Colonic mucosa (tissue), 4 donors: ENCODE measurements at regions not wholly inside any gene's neighbourhood (a gene's known extent, or its start where the extent isn't known, plus 50 kb on each side); places are given as distances from the start of the nearest gene placed in this dataset.

Experiments
- DNase-seq: peaks from one replicate; pipeline ENCODE4 v3.0.0-alpha.2; 2020
- H3K27ac ChIP-seq: fragments of 200-600 bp; one replicate; pipeline ENCODE4 v1.8.0; 2021
- H3K27me3 ChIP-seq: fragments of 200-600 bp; one replicate; pipeline ENCODE4 v1.8.0; 2021
- H3K36me3 ChIP-seq: fragments of 200-600 bp; one replicate; pipeline ENCODE4 v1.8.0; 2021
- H3K4me1 ChIP-seq: fragments of 200-600 bp; one replicate; pipeline ENCODE4 v1.8.0; 2021; ENCODE audit warnings: mild to moderate bottlenecking
- H3K4me3 ChIP-seq: fragments of 200-600 bp; one replicate; pipeline ENCODE4 v1.8.0; 2021
- H3K9ac ChIP-seq, 2 donors: one replicate each; pipeline ENCODE4 v1.7.0; 2013; ENCODE audit warnings: control low read depth in 2 of 2, low read depth in 2 of 2, low read length in 2 of 2
- H3K9me3 ChIP-seq: fragments of 200-600 bp; one replicate; pipeline ENCODE4 v1.8.0; 2021
- intact Hi-C: fragments of 100-400 bp; cut with DNase I; formaldehyde crosslinking; loops from one replicate; pipeline ENCODE4 v1.14.1; 2022
- TF ChIP-seq, protein P1 (sequence below): fragments of 200-600 bp; IDR thresholded peaks from one replicate; pipeline ENCODE4 v1.8.0; 2022; ENCODE audit warnings: antibody characterized with exemption, mild to moderate bottlenecking
- donor health status: healthy.
- donor health status: DM: no; HTN: no; CAD: no.
- donor health status: DM: no; HTN: no; CAD: no.

DNA sequence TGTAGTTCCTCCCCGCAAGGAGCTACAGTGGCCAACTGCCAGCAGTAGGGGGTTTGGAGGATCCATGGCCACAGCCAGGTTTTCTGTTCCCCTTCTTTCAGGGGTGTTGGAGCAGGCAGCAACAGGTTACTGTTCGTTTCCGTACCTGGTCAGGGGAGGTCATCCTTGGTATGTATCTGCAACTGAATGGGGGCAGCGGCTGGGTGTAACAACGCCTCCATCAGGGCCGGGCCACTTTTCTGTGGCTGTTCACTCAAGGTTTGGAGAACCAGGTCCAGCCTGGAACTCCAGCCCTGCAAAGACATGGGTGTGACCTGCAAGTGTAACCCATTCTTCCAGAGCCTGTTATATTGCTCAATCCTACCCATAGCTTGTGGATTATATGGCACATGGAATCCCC lies 732.3 kb upstream of the MIR17HG start:
- TF ChIP-seq, protein P1, sequence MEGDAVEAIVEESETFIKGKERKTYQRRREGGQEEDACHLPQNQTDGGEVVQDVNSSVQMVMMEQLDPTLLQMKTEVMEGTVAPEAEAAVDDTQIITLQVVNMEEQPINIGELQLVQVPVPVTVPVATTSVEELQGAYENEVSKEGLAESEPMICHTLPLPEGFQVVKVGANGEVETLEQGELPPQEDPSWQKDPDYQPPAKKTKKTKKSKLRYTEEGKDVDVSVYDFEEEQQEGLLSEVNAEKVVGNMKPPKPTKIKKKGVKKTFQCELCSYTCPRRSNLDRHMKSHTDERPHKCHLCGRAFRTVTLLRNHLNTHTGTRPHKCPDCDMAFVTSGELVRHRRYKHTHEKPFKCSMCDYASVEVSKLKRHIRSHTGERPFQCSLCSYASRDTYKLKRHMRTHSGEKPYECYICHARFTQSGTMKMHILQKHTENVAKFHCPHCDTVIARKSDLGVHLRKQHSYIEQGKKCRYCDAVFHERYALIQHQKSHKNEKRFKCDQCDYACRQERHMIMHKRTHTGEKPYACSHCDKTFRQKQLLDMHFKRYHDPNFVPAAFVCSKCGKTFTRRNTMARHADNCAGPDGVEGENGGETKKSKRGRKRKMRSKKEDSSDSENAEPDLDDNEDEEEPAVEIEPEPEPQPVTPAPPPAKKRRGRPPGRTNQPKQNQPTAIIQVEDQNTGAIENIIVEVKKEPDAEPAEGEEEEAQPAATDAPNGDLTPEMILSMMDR: no peak
- no peaks in the 10 kb centered on the region for H3K27me3 ChIP-seq
- no peak overlapping the region for H3K27ac ChIP-seq
- no peaks in the 10 kb centered on the region for H3K36me3 ChIP-seq
- no peak overlapping the region for H3K4me3 ChIP-seq
- no peaks in the 10 kb centered on the region for H3K9me3 ChIP-seq
- no peak overlapping the region for H3K9ac ChIP-seq
- intact Hi-C loops: no loop called here
- H3K4me1 ChIP-seq: no peaks in the 10 kb centered on the region
- DNase-seq: no peak

DNA sequence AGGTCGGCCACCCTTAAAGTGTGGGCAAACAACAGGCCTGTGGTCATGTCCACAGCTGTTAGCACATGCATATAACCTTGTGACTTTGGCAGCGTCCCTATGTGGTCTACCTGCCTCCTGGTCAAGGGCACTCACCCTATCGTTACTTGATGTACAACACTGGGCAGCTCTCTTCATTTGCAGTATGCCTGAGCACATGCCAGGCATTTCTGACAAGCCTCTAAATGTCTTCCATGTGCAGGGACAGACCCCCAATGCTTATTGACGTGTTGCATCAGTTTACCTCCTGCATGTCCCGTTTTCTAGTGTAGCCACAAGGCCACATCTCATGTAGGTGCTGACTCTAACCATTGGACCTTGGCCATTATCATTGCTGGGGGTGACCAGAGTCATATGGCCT lies 731.7 kb upstream of the MIR17HG start:
- Histone ChIP-seq H3K9ac (no peak overlapping the region), H3K9me3 (no peaks in the 10 kb centered on the region), H3K27me3 (no peaks in the 10 kb centered on the region), H3K4me1 (no peaks in the 10 kb centered on the region), H3K36me3 (no peaks in the 10 kb centered on the region), H3K27ac (no peak overlapping the region), H3K4me3 (no peak overlapping the region)
- intact Hi-C loops: no loop called here
- TF ChIP-seq, protein P1: no peak
- DNase-seq: no peak

DNA sequence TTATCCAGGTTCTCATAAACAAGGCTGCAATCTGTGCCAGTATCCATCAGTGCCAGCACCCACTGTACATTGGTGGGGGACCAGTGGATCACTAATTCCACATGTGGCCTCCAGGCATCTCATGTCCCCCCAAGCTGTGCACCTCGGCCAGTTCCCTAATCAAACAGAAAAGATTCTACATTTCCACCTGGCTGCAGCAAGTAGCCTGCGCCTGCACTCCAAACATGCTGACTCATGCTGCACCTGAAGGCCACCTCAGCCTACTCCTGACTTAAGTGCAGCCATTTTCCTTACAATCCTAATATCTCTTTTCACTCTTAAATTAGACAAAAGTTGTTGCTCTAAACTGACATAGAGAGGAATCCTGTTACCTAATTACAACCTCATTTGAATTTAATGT lies 729.4 kb upstream of the MIR17HG start:
- Histone ChIP-seq H3K27ac (no peak overlapping the region), H3K27me3 (no peaks in the 10 kb centered on the region), H3K9me3 (no peaks in the 10 kb centered on the region), H3K9ac (no peak overlapping the region), H3K4me1 (no peaks in the 10 kb centered on the region), H3K36me3 (no peaks in the 10 kb centered on the region), H3K4me3 (no peak overlapping the region)
- no peak for DNase-seq
- TF ChIP-seq, protein P1: no peak
- intact Hi-C loops: no loop called here

DNA sequence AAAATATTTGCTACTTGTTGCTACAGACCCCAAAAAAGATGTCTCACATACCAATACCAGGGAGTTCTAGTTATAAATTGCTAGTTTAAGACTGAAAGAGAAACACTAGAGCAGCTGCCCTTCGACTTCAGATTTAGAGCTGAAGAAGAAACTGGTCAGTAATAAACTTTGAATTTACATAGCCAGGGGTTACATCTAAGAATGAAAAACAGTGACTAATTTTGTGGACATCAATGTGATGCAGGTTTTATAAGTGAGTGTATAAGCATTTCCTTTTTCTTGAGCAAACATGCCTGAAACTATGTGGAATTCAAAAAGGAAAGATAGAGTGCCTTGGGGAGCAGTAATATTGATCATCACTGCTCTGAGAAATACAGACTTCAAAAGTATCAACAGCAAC lies 724.9 kb upstream of the MIR17HG start:
- no peak overlapping the region for H3K4me3 ChIP-seq
- no peaks in the 10 kb centered on the region for H3K9me3 ChIP-seq
- no peak for DNase-seq
- no peak overlapping the region for H3K27ac ChIP-seq
- H3K4me1 ChIP-seq: no peaks in the 10 kb centered on the region
- H3K36me3 ChIP-seq: no peaks in the 10 kb centered on the region
- H3K9ac ChIP-seq: no peak overlapping the region
- TF ChIP-seq, protein P1: no peak
- intact Hi-C loops: no loop called here
- H3K27me3 ChIP-seq: no peaks in the 10 kb centered on the region

DNA sequence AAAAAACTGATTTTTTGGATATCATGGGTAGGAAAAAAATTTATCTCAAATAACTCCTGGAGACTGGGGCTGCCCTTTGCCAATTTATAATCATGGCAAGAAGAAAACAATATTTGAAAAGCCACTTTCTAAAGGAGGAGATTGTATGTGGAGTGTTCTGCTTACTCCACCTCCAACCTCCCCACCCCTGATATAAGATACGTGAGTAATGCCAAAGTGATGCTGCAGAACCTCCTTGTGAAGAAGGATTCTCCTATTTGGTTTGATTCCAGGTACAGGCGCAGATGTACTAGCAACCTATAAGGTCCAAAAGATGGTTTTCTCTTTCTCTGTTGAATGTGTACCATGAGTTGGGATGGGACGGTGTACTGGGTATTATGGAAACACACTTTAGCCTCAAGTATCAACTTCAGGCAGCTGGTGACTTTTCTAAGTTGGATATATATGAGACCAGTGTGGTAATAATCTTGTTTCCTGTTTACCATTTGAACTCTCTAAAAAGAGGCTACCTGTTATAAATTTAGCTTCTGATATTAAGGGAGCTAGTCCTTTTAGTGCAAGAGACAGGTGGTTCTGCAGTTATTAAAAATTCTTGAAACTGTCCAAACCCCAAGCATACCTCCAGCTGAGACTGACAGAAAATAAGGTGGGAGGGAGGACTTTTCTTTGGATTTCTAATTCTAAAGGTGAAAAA lies 724.0 kb upstream of the MIR17HG start:
- no peak for DNase-seq
- H3K9ac ChIP-seq: no peak overlapping the region
- H3K4me3 ChIP-seq: no peak overlapping the region
- no peaks in the 10 kb centered on the region for H3K4me1 ChIP-seq
- H3K27me3 ChIP-seq: no peaks in the 10 kb centered on the region
- H3K27ac ChIP-seq: no peak overlapping the region
- H3K9me3 ChIP-seq: no peaks in the 10 kb centered on the region
- intact Hi-C loops: no loop called here
- TF ChIP-seq, protein P1: no peak
- no peaks in the 10 kb centered on the region for H3K36me3 ChIP-seq
